SK-N-SH treated with all-trans-retinoic acid at 6 μM for 48 hours (cell line): ENCODE measurements at regions not wholly inside any gene's neighbourhood (a gene's known extent, or its start where the extent isn't known, plus 50 kb on each side); places are given as distances from the start of the nearest gene placed in this dataset.

ENCODE experiments used
- ATAC-seq: fragments of 200-7000 bp; cut with Tn5 transposase; 3 replicates; pipeline ENCODE4 v1.9.1; 2020; ENCODE audit warnings: mild to moderate bottlenecking, moderate library complexity
- ARNTL ChIP-seq: fragments of 450-650 bp; formaldehyde crosslinking; IDR thresholded peaks from 2 replicates; pipeline ENCODE4 v1.5.0; 2020; ENCODE audit warnings: low read depth, mild to moderate bottlenecking, moderate library complexity, borderline replicate concordance
- BACH2 ChIP-seq: fragments of 250-450 bp; sonication (Bioruptor Pico); IDR thresholded peaks from 2 replicates; pipeline ENCODE4 v1.9.0; 2021; ENCODE audit warnings: mild to moderate bottlenecking, borderline replicate concordance
- CREB5 ChIP-seq: fragments of 250-450 bp; sonication (Bioruptor Pico); IDR thresholded peaks from 2 replicates; pipeline ENCODE4 v1.5.1; 2020; ENCODE audit warnings: low read depth, mild to moderate bottlenecking, moderate library complexity
- CSDC2 ChIP-seq: fragments of 250-450 bp; sonication (Bioruptor Pico); IDR thresholded peaks from 2 replicates; pipeline ENCODE4 v1.5.0; 2020; ENCODE audit warnings: mild to moderate bottlenecking, moderate library complexity
- GLIS3 ChIP-seq: fragments of 250-450 bp; sonication (Bioruptor Pico); IDR thresholded peaks from 2 replicates; pipeline ENCODE4 v1.5.0; 2020; ENCODE audit warnings: mild to moderate bottlenecking, moderate library complexity
- ISL1 ChIP-seq: fragments of 250-450 bp; sonication (Bioruptor Pico); IDR thresholded peaks from 2 replicates; pipeline ENCODE4 v2.1.2; 2022; ENCODE audit warnings: mild to moderate bottlenecking, moderate library complexity
- OSR1 ChIP-seq: fragments of 250-450 bp; sonication (Bioruptor Pico); IDR thresholded peaks from 2 replicates; pipeline ENCODE4 v1.8.0; 2022; ENCODE audit warnings: moderate library complexity, mild to moderate bottlenecking, inconsistent platforms
- PATZ1 ChIP-seq: fragments of 250-450 bp; sonication (Bioruptor Pico); IDR thresholded peaks from 2 replicates; pipeline ENCODE4 v1.8.0; 2020; ENCODE audit warnings: mild to moderate bottlenecking, moderate library complexity, borderline replicate concordance
- RARB ChIP-seq: fragments of 250-450 bp; sonication (Bioruptor Pico); IDR thresholded peaks from 2 replicates; pipeline ENCODE4 v1.8.0; 2021; ENCODE audit warnings: mild to moderate bottlenecking, moderate library complexity
- SNAI2 ChIP-seq: fragments of 250-450 bp; sonication (Bioruptor Pico); IDR thresholded peaks from 2 replicates; pipeline ENCODE4 v1.5.0; 2020; ENCODE audit warnings: mild to moderate bottlenecking, moderate library complexity
- TCF4 ChIP-seq: fragments of 250-450 bp; sonication (Bioruptor Pico); IDR thresholded peaks from 2 replicates; pipeline ENCODE4 v1.8.0; 2021; ENCODE audit warnings: mild to moderate bottlenecking, moderate library complexity, borderline replicate concordance
- TOX ChIP-seq: fragments of 250-450 bp; sonication (Bioruptor Pico); IDR thresholded peaks from 2 replicates; pipeline ENCODE4 v1.8.0; 2021; ENCODE audit warnings: mild to moderate bottlenecking, moderate library complexity, borderline replicate concordance
- TSHZ2 ChIP-seq: fragments of 250-450 bp; sonication (Bioruptor Pico); IDR thresholded peaks from 2 replicates; pipeline ENCODE4 v1.5.0; 2020; ENCODE audit warnings: mild to moderate bottlenecking, moderate library complexity
- ZC3H10 ChIP-seq: fragments of 250-450 bp; sonication (Bioruptor Pico); IDR thresholded peaks from 2 replicates; pipeline ENCODE4 v1.5.1; 2021; ENCODE audit warnings: mild to moderate bottlenecking, moderate library complexity
- ZFP30 ChIP-seq: fragments of 450-650 bp; formaldehyde crosslinking; IDR thresholded peaks from 2 replicates; pipeline ENCODE4 v1.5.0; 2022; ENCODE audit warnings: mild to moderate bottlenecking, moderate library complexity
- ZNF565 ChIP-seq: fragments of 450-650 bp; formaldehyde crosslinking; conservative IDR thresholded peaks from 2 replicates; pipeline ENCODE4 v1.5.0; 2020; ENCODE audit warnings: low read depth, mild to moderate bottlenecking, moderate library complexity
- ZNF70 ChIP-seq: fragments of 450-650 bp; formaldehyde crosslinking; IDR thresholded peaks from 2 replicates; pipeline ENCODE4 v1.5.0; 2020; ENCODE audit warnings: mild to moderate bottlenecking, moderate library complexity
- ZNF8 ChIP-seq: fragments of 450-650 bp; formaldehyde crosslinking; IDR thresholded peaks from 2 replicates; pipeline ENCODE4 v1.5.0; 2020; ENCODE audit warnings: mild to moderate bottlenecking, moderate library complexity
- TF ChIP-seq, protein P1 (sequence below): fragments of 250-450 bp; sonication (Bioruptor Pico); IDR thresholded peaks from 2 replicates; pipeline ENCODE4 v1.8.0; 2021; ENCODE audit warnings: low read depth, mild to moderate bottlenecking, moderate library complexity, borderline replicate concordance

- TF ChIP-seq ZFP30 (CRISPR knock-in tag) (no peak), ZNF8 (no peak), ARNTL (CRISPR knock-in tag) (no peak), BACH2 (CRISPR knock-in tag) (no peak), GLIS3 (CRISPR knock-in tag) (no peak), CSDC2 (CRISPR knock-in tag) (no peak)
- TF ChIP-seq, all 23 proteins: peak for 0
- ATAC-seq = no peak
These were observed 183.4 kb upstream of the VIPR2 start for GRCh38 chr7:159328096-159328495.

GRCh38 chr7:159323359-159323758, 178.7 kb upstream of the VIPR2 start:
- ATAC-seq = no peak

GRCh38 chr7:159321278-159321677, 176.6 kb upstream of the VIPR2 start:
- no peak for ATAC-seq
- TF ChIP-seq TSHZ2 (CRISPR knock-in tag) (no peak), SNAI2 (CRISPR knock-in tag) (no peak), CSDC2 (CRISPR knock-in tag) (no peak), RARB (CRISPR knock-in tag) (no peak), ISL1 (CRISPR knock-in tag) (no peak), TCF4 (no peak), CREB5 (CRISPR knock-in tag) (no peak), PATZ1 (CRISPR knock-in tag) (no peak)

More at GRCh38 chr7:159323359-159323758, 178.7 kb upstream of the VIPR2 start:
- TF ChIP-seq TOX (CRISPR knock-in tag) (no peak), GLIS3 (CRISPR knock-in tag) (no peak), ZNF70 (CRISPR knock-in tag) (no peak), OSR1 (no peak), BACH2 (CRISPR knock-in tag) (no peak), ZNF565 (CRISPR knock-in tag) (no peak), PATZ1 (CRISPR knock-in tag) (no peak), ISL1 (CRISPR knock-in tag) (no peak), ZNF8 (no peak), TCF4 (no peak), RARB (CRISPR knock-in tag) (no peak), ZC3H10 (CRISPR knock-in tag) (no peak), CREB5 (CRISPR knock-in tag) (no peak)
- TF ChIP-seq, protein P1, sequence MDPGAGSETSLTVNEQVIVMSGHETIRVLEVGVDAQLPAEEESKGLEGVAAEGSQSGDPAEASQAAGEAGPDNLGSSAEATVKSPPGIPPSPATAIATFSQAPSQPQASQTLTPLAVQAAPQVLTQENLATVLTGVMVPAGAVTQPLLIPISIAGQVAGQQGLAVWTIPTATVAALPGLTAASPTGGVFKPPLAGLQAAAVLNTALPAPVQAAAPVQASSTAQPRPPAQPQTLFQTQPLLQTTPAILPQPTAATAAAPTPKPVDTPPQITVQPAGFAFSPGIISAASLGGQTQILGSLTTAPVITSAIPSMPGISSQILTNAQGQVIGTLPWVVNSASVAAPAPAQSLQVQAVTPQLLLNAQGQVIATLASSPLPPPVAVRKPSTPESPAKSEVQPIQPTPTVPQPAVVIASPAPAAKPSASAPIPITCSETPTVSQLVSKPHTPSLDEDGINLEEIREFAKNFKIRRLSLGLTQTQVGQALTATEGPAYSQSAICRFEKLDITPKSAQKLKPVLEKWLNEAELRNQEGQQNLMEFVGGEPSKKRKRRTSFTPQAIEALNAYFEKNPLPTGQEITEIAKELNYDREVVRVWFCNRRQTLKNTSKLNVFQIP (CRISPR knock-in tag) = no peak
